ENCODE measurements at regions not wholly inside any gene's neighbourhood (a gene's known extent, or its start where the extent isn't known, plus 50 kb on each side); places are given as distances from the start of the nearest gene placed in this dataset.

- TF ChIP-seq REST (IDR thresholded peaks at IDR 0.05; ENCODE audit: insufficient read depth in 1 of 2, low read depth in 2 of 2, low read length in 1 of 2) (no peak), CTCF (IDR thresholded peaks at IDR 0.05) (no peak), TCF7L2 (IDR thresholded peaks at IDR 0.05; ENCODE audit: low read depth, low read length) (no peak), POLR2AphosphoS5 (IDR thresholded peaks at IDR 0.05; ENCODE audit: low read depth, low read length) (no peak)
- Histone ChIP-seq H3K36me3 (ENCODE audit: control insufficient read depth, insufficient read depth, low read length) (no peaks in the 10 kb centered on the region), H3K27ac (ENCODE audit: low read length) (no peak overlapping the region), H3K27me3 (ENCODE audit: control insufficient read depth, insufficient read depth, low read length) (no peaks in the 10 kb centered on the region), H3K9me3 (ENCODE audit: control insufficient read depth, insufficient read depth, low read depth, low read length) (no peaks in the 10 kb centered on the region), H3K4me3 (ENCODE audit: low read depth in 2 of 2, low read length in 2 of 2) (no peak overlapping the region), H3K4me1 (ENCODE audit: control insufficient read depth, insufficient read depth, low read length) (no peaks in the 10 kb centered on the region)
- intact Hi-C loops (cut with micrococcal nuclease; ENCODE audit: unreplicated experiment) = no loop called here
- ATAC-seq = no peak
- in situ Hi-C loops (cut with HindIII; ENCODE audit: low pct_unique_long_range_greater_than_20kb, low sequenced_read_pairs) = no loop called here
- no TSS peak for BruUV-seq (replicated peaks)
- ChIA-PET POLR2A (no interaction called here), CTCF (no interaction called here)
- DNase-seq (ENCODE audit: low read depth, low spot score) = no peak
Measured at GRCh38 chr4:19254486-19254885, 997.2 kb upstream of the SLIT2 start.

GRCh38 chr4:19248023-19248422 is 1003.7 kb upstream of the SLIT2 start:
- no peak overlapping the region for H3K27ac ChIP-seq (ENCODE audit: low read length)
- BruUV-seq (replicated peaks) = no TSS peak
- CTCF ChIA-PET = no interaction called here
- no peaks in the 10 kb centered on the region for H3K27me3 ChIP-seq (ENCODE audit: control insufficient read depth, insufficient read depth, low read length)
- H3K4me3 ChIP-seq (ENCODE audit: low read depth in 2 of 2, low read length in 2 of 2) = no peak overlapping the region
- DNase-seq (ENCODE audit: low read depth, low spot score) = no peak
- H3K36me3 ChIP-seq (ENCODE audit: control insufficient read depth, insufficient read depth, low read length) = no peaks in the 10 kb centered on the region
- TF ChIP-seq TCF7L2 (IDR thresholded peaks at IDR 0.05; ENCODE audit: low read depth, low read length) = no peak
- no peak for TF ChIP-seq REST (IDR thresholded peaks at IDR 0.05; ENCODE audit: insufficient read depth in 1 of 2, low read depth in 2 of 2, low read length in 1 of 2)
- no peak for TF ChIP-seq POLR2AphosphoS5 (IDR thresholded peaks at IDR 0.05; ENCODE audit: low read depth, low read length)
- TF ChIP-seq SIN3A (IDR thresholded peaks at IDR 0.05; ENCODE audit: borderline replicate concordance, insufficient read depth, low read depth, low read length) = no peak
- TF ChIP-seq CTCF (IDR thresholded peaks at IDR 0.05) = no peak
- in situ Hi-C loops (cut with HindIII; ENCODE audit: low pct_unique_long_range_greater_than_20kb, low sequenced_read_pairs) (no loop called here), intact Hi-C loops (cut with micrococcal nuclease; ENCODE audit: unreplicated experiment) (no loop called here)
- POLR2A ChIA-PET = no interaction called here
- no peak for ATAC-seq
- no peaks in the 10 kb centered on the region for H3K4me1 ChIP-seq (ENCODE audit: control insufficient read depth, insufficient read depth, low read length)
- no peaks in the 10 kb centered on the region for H3K9me3 ChIP-seq (ENCODE audit: control insufficient read depth, insufficient read depth, low read depth, low read length)

Data from Panc1 (cell line).